ENCODE measurements at regions not wholly inside any gene's neighbourhood (a gene's known extent, or its start where the extent isn't known, plus 50 kb on each side); places are given as distances from the start of the nearest gene placed in this dataset.

DNA sequence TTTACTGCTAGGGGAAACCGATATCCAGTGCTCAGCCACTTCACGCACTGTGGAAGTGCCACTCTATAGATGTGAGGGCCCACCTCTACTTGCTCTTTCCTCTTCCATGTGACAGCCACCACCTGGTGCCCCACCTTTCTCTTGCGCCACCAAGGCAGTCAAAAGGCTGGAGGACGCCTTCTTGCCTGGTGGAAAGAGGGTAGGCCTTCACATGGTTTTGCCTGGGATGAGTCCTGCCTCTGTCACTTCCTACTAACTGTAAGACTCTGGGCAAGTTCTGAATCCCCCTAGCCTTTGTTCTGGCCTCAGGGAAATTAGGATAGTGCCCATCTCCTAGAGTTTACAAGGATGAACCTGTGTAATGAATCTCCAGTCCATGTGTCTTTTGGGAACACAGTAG, 66.1 kb upstream of the ODC1 start:
- H3K4me3 ChIP-seq (replicated peaks in 1 of 2; ENCODE audit: low read depth in 2 of 2, low read length in 2 of 2) = no peak overlapping the region
- TF ChIP-seq, protein P1, sequence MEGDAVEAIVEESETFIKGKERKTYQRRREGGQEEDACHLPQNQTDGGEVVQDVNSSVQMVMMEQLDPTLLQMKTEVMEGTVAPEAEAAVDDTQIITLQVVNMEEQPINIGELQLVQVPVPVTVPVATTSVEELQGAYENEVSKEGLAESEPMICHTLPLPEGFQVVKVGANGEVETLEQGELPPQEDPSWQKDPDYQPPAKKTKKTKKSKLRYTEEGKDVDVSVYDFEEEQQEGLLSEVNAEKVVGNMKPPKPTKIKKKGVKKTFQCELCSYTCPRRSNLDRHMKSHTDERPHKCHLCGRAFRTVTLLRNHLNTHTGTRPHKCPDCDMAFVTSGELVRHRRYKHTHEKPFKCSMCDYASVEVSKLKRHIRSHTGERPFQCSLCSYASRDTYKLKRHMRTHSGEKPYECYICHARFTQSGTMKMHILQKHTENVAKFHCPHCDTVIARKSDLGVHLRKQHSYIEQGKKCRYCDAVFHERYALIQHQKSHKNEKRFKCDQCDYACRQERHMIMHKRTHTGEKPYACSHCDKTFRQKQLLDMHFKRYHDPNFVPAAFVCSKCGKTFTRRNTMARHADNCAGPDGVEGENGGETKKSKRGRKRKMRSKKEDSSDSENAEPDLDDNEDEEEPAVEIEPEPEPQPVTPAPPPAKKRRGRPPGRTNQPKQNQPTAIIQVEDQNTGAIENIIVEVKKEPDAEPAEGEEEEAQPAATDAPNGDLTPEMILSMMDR (IDR thresholded peaks at IDR 0.05; ENCODE audit: low read depth, low read length) = no peak
- DNase-seq (ENCODE audit: low read depth in 2 of 2) = no peak

DNA sequence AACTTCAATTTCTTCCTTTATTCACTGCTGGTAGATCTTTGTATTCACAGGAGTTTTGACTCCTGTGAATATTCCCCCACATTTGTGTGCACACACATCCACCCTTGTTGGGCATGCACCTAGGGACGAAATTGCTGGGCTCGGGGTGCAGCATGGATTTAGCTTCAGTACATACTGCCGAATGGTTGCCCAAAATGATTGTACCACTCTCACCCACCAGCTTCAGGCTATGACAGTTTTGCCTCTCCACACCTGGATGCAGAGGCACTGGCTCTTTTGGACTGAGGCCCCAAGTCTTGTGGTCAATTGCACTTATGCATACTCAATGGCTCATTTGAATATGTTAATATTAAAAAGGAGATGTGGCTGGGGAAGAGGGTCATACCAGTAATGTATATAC, 65.1 kb upstream of the ODC1 start:
- DNase-seq (ENCODE audit: low read depth in 2 of 2) = no peak
- no peak overlapping the region for H3K4me3 ChIP-seq (replicated peaks in 1 of 2; ENCODE audit: low read depth in 2 of 2, low read length in 2 of 2)
- TF ChIP-seq, protein P1 (IDR thresholded peaks at IDR 0.05; ENCODE audit: low read depth, low read length) = no peak

DNA sequence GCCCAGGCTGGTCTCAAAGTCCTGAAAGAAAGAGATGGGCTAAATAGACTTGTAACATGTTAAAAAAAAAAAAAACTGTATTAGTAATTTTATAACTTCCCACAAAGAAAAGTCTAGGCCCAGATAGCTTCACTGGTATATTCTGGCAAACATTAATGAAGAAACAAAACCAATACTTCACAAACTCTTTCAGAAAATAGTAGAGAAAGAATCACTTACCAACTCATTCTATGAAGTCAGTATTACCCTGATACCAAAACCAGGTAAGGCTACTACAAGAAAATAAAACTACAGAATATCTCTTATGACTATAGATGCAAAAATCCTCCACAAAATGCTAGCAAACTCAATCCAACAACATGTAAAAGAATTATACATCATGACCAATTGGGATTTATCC, 59.9 kb upstream of the ODC1 start:
- no peak for DNase-seq (ENCODE audit: low read depth in 2 of 2)
- H3K4me3 ChIP-seq (replicated peaks in 1 of 2; ENCODE audit: low read depth in 2 of 2, low read length in 2 of 2) = no peak overlapping the region
- TF ChIP-seq, protein P1 (IDR thresholded peaks at IDR 0.05; ENCODE audit: low read depth, low read length) = no peak

DNA sequence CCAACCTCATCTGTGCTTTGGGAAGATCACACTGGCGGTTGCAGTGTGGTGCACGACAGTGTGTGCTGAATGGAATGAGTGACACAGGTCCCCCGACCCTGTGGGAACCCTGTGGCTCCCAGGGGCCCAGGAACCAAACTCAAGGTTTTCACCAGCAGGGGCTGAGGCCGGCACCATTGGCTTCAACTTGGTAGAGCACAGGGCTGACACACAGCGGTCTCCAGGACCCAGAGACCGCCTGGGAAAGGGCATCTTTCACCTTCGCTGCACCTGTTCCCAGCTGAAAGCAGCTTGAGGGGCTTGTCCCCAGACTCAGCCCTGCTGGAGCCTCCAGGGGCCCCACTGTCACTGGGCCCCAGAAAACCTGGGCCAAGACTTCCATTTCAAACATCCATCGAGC, 59.0 kb upstream of the ODC1 start:
- H3K4me3 ChIP-seq (replicated peaks in 1 of 2; ENCODE audit: low read depth in 2 of 2, low read length in 2 of 2) = no peak overlapping the region
- DNase-seq (ENCODE audit: low read depth in 2 of 2) = no peak
- TF ChIP-seq, protein P1 (IDR thresholded peaks at IDR 0.05; ENCODE audit: low read depth, low read length) = no peak

DNA sequence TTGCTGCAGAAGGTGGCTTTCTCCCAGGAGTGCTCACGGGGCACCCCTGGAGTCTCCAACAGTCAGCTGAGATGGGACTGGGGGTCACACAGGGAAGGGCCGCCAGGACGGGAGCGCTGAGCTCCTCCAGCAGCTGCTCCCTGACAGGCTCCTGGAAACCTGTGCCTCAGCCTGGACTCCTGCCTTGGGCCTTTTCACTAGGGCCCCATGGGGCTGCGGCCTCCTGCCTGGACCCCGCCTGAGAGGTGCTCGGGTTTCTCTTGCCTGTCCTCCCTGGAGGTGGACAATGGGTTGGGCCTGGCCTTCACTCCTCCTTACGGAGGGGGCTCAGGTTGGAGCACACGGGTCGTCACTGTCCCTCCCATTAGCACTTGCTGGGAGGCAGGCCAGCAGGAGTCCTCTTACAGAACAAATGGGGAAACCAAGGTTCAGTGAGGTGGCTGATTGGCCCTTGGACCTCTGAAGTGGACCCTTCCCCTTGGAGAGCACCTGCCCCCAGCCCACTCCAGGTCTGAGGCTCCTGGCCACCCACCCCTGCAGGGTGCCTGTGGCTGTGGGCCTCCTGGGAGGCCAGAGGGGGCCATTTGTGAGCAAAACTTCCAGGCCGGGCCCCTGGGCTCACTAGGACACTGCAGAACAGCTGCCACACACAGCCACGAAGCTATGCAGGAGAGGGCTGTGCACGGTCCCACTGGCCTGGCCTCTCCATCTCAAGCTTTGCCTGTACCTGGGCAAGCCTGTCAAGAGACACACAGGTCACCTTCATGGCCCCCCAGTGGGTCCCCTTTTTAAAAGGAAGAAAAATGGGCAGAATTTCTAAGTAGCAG, 57.1 kb upstream of the ODC1 start:
- DNase-seq (ENCODE audit: low read depth in 2 of 2) = no peak
- H3K4me3 ChIP-seq (replicated peaks in 1 of 2; ENCODE audit: low read depth in 2 of 2, low read length in 2 of 2) = no peak overlapping the region
- TF ChIP-seq, protein P1 (IDR thresholded peaks at IDR 0.05; ENCODE audit: low read depth, low read length) = no peak

DNA sequence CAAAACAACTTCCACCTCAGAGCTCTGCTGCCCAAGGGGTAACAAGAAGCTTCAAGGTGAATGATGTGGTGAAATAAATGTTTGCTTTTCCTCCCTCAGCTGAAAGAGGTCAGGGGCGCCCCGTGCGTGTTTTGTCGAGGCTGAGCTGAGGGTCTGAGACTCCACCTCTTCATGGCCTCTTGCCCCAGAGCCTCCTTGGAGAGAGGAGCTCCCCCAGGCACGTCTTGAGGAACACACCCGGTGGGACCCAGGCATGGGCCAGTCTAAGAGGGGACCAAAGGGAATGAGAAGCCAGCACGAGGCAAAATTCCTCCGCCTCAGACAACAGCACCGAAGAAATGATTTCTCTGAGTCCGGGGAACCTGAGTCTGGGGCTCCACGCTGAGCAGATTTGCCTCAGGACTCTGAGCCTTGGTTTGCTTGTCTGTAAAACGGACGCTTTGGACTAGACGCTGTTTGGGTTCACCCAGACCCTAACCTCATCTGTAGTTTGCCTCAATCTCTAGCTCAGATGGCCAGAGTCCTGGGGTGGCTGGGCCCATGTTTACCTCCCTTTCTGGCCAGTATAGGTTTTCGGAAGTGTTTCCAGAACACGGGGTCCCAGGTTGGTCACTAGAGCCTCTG, 56.4 kb upstream of the ODC1 start:
- no peak for DNase-seq (ENCODE audit: low read depth in 2 of 2)
- TF ChIP-seq, protein P1 (IDR thresholded peaks at IDR 0.05; ENCODE audit: low read depth, low read length) = no peak
- H3K4me3 ChIP-seq (replicated peaks in 1 of 2; ENCODE audit: low read depth in 2 of 2, low read length in 2 of 2) = no peak overlapping the region

Data from cardiac fibroblast (primary cell).